HL-60 (cell line): ENCODE measurements at regions not wholly inside any gene's neighbourhood (a gene's known extent, or its start where the extent isn't known, plus 50 kb on each side); places are given as distances from the start of the nearest gene placed in this dataset.

ENCODE experiments used
- DNase-seq, 2 experiments: peaks; one replicate each; pipeline ENCODE4 v3.0.0-alpha.2; 2010 to 2020; ENCODE audit warnings: low read depth in 1 of 2, low spot score in 1 of 2
- H3K27ac ChIP-seq: fragments of 250-450 bp; sonication (Bioruptor Pico); replicated peaks from 2 replicates; pipeline ENCODE4 v1.5.1; 2020; ENCODE audit warnings: mild to moderate bottlenecking, moderate library complexity
- H3K27me3 ChIP-seq: fragments of 250-450 bp; sonication (Bioruptor Pico); 2 replicates; pipeline ENCODE4 v1.5.1; 2021; ENCODE audit warnings: mild to moderate bottlenecking, moderate library complexity; ENCODE audit not compliant: insufficient read depth, poor library complexity, severe bottlenecking
- H3K4me3 ChIP-seq: replicated peaks from 2 replicates; pipeline ENCODE4 v1.5.1; 2011; ENCODE audit warnings: mild to moderate bottlenecking, control low read depth, low read length; ENCODE audit not compliant: insufficient read depth
- CTCF ChIP-seq: IDR thresholded peaks from one replicate; pipeline ENCODE4 v1.5.1; 2011; ENCODE audit warnings: low read length, control low read depth, inconsistent platforms; ENCODE audit not compliant: insufficient read depth
- GABPA ChIP-seq: IDR thresholded peaks from 2 replicates; pipeline ENCODE4 v1.6.1; 2012; ENCODE audit warnings: low read depth
- POLR2AphosphoS5 ChIP-seq: IDR thresholded peaks from 2 replicates; pipeline ENCODE4 v1.6.1; 2012; ENCODE audit warnings: low read depth
- REST ChIP-seq: IDR thresholded peaks from 2 replicates; pipeline ENCODE4 v1.6.1; 2012; ENCODE audit warnings: low read depth; ENCODE audit not compliant: insufficient replicate concordance
- SPI1 ChIP-seq: IDR thresholded peaks from 2 replicates; pipeline ENCODE4 v1.6.1; 2012; ENCODE audit warnings: low read depth, mild to moderate bottlenecking, borderline replicate concordance

- TF ChIP-seq GABPA (no peak), POLR2AphosphoS5 (no peak), SPI1 (no peak), REST (no peak), CTCF (no peak)
- DNase-seq = no peak
- Histone ChIP-seq H3K27ac (no peak overlapping the region), H3K4me3 (no peak overlapping the region), H3K27me3 (no peaks in the 10 kb centered on the region)
Observed at GRCh38 chr3:195011231-195011834, 259.6 kb downstream of the XXYLT1 start.

- DNase-seq = no peak
- H3K4me3 ChIP-seq = no peak overlapping the region
- no peaks in the 10 kb centered on the region for H3K27me3 ChIP-seq
- TF ChIP-seq CTCF (no peak), SPI1 (no peak), GABPA (no peak), REST (no peak), POLR2AphosphoS5 (no peak)
- no peak overlapping the region for H3K27ac ChIP-seq
Observed at GRCh38 chr3:195012100-195012499, 258.9 kb downstream of the XXYLT1 start.

GRCh38 chr3:195012571-195012970 lies 258.4 kb downstream of the XXYLT1 start:
- no peak for TF ChIP-seq SPI1
- TF ChIP-seq CTCF = no peak
- TF ChIP-seq GABPA = no peak
- no peak for TF ChIP-seq POLR2AphosphoS5
- no peak for TF ChIP-seq REST
- no peak for DNase-seq
- no peaks in the 10 kb centered on the region for H3K27me3 ChIP-seq
- no peak overlapping the region for H3K4me3 ChIP-seq
- no peak overlapping the region for H3K27ac ChIP-seq
